ENCODE measurements at regions not wholly inside any gene's neighbourhood (a gene's known extent, or its start where the extent isn't known, plus 50 kb on each side); places are given as distances from the start of the nearest gene placed in this dataset.

DNA sequence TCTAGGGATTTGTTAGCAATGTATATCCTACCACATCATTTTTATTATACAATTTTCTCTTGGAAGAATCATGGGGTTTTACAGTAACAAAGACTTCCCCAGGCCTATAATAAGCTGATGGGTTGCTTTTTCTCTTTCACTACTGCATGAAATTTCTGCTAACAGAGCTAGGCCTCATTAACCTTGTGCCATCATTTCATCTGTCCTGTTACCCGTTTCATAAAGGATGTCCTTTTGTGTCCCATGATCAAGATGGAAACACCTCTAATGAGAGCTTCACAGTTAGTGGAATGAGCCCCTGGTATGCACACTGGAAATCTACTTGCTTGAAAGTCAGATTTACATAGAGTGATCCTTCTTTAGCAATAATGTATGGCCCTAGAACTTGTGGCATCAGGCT lies 138.7 kb downstream of the RXFP2 start:
- Histone ChIP-seq H3K27ac (ENCODE audit: low read length) (no peak overlapping the region), H3K4me1 (ENCODE audit: control insufficient read depth, insufficient read depth, low read length) (no peaks in the 10 kb centered on the region), H3K27me3 (ENCODE audit: control insufficient read depth, insufficient read depth, low read length) (no peaks in the 10 kb centered on the region), H3K36me3 (ENCODE audit: control insufficient read depth, insufficient read depth, low read length) (no peaks in the 10 kb centered on the region), H3K9me3 (replicated peaks; ENCODE audit: control insufficient read depth, low read depth, low read length) (no peaks in the 10 kb centered on the region), H3K4me3 (ENCODE audit: low read length) (no peak overlapping the region)
- no CpG with 5 or more reads among the region's 1 CpG for WGBS (ENCODE audit: insufficient coverage)
- no peak for DNase-seq

GRCh38 chr13:31878495-31878894 lies 139.2 kb downstream of the RXFP2 start:
- no peaks in the 10 kb centered on the region for H3K27me3 ChIP-seq (ENCODE audit: control insufficient read depth, insufficient read depth, low read length)
- no peaks in the 10 kb centered on the region for H3K4me1 ChIP-seq (ENCODE audit: control insufficient read depth, insufficient read depth, low read length)
- DNase-seq: no peak
- no CpG with 5 or more reads among the region's 1 CpG for WGBS (ENCODE audit: insufficient coverage)
- no peak overlapping the region for H3K4me3 ChIP-seq (ENCODE audit: low read length)
- H3K9me3 ChIP-seq (replicated peaks; ENCODE audit: control insufficient read depth, low read depth, low read length): no peaks in the 10 kb centered on the region
- no peaks in the 10 kb centered on the region for H3K36me3 ChIP-seq (ENCODE audit: control insufficient read depth, insufficient read depth, low read length)
- H3K27ac ChIP-seq (ENCODE audit: low read length): no peak overlapping the region

DNA sequence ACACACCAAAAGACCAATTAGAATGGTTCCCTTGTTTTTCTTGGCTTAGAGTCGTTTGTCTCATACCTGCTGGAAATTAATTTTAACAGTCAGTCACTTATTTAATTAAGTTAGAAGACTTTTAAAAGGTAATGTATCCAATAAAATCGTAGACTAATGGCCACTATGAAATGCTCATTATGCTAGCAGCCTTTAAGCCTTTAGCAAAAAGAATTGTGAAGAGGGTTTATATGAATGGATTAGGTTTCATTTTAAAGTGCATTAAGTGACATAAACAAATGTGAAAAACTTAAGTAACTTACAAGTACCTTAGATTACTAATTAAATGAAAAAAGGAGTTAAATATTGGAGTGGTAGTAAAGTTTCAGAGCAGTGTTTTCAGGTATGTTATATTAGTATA lies 139.6 kb downstream of the RXFP2 start:
- no peaks in the 10 kb centered on the region for H3K36me3 ChIP-seq (ENCODE audit: control insufficient read depth, insufficient read depth, low read length)
- WGBS (ENCODE audit: insufficient coverage): no CpG with 5 or more reads among the region's 2 CpGs
- no peaks in the 10 kb centered on the region for H3K4me1 ChIP-seq (ENCODE audit: control insufficient read depth, insufficient read depth, low read length)
- DNase-seq: no peak
- H3K27ac ChIP-seq (ENCODE audit: low read length): no peak overlapping the region
- H3K4me3 ChIP-seq (ENCODE audit: low read length): no peak overlapping the region
- H3K27me3 ChIP-seq (ENCODE audit: control insufficient read depth, insufficient read depth, low read length): no peaks in the 10 kb centered on the region
- H3K9me3 ChIP-seq (replicated peaks; ENCODE audit: control insufficient read depth, low read depth, low read length): no peaks in the 10 kb centered on the region

DNA sequence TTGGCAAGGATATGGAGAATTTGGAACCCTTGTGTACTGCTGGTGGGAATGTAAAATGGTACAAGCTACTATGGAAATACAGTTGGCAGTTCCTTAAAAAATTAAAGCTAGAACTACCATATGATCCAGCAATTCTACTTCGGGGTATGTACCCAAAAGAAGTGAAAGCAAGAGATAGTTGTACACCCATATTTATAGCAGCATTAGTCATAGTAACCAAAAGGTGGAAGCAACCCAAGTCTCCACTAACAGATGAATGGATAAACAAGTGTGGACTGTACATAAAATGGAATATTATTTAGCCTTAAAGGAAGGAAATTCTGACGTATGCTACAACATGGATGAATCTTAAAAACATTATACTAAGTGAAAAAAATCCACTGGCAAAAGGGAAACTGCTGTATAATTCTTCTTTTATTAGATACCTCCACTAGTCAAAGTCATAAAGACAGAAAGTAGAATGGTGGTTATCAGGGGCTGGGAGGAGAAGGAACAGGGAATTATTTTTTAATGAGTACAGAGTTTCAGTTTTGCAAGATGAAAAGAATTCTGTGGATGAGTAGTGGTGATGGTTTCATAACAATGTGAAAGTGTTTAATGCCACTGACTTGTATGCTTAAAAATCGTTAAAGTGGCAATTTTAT lies 141.6 kb downstream of the RXFP2 start:
- no peak for DNase-seq
- no peak overlapping the region for H3K4me3 ChIP-seq (ENCODE audit: low read length)
- no CpG with 5 or more reads among the region's 3 CpGs for WGBS (ENCODE audit: insufficient coverage)
- no peaks in the 10 kb centered on the region for H3K27me3 ChIP-seq (ENCODE audit: control insufficient read depth, insufficient read depth, low read length)
- H3K9me3 ChIP-seq (replicated peaks; ENCODE audit: control insufficient read depth, low read depth, low read length): no peaks in the 10 kb centered on the region
- no peaks in the 10 kb centered on the region for H3K36me3 ChIP-seq (ENCODE audit: control insufficient read depth, insufficient read depth, low read length)
- H3K27ac ChIP-seq (ENCODE audit: low read length): no peak overlapping the region
- H3K4me1 ChIP-seq (ENCODE audit: control insufficient read depth, insufficient read depth, low read length): peaks cover 3% of the 10 kb centered on the region

DNA sequence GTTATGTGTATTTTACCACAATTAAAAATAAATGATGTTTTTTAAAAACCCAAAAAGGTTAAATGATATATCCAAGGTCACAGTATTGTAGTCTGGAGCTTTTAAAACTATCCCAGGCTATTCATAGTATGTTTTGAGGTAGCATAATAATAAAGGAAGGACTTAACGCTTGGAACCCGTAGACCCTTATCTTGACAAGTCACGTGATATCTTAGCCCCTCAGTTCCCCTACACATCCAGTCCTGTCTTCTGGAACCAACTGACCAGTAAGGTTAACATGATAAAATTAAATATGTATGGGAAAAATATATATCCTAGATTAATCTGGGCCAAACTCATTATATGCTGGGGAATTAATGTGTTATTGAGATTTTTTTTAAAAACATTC lies 142.2 kb downstream of the RXFP2 start:
- no CpG with 5 or more reads among the region's 3 CpGs for WGBS (ENCODE audit: insufficient coverage)
- Histone ChIP-seq H3K4me3 (ENCODE audit: low read length) (no peak overlapping the region), H3K36me3 (ENCODE audit: control insufficient read depth, insufficient read depth, low read length) (no peaks in the 10 kb centered on the region), H3K27ac (ENCODE audit: low read length) (no peak overlapping the region), H3K9me3 (replicated peaks; ENCODE audit: control insufficient read depth, low read depth, low read length) (no peaks in the 10 kb centered on the region), H3K27me3 (ENCODE audit: control insufficient read depth, insufficient read depth, low read length) (no peaks in the 10 kb centered on the region), H3K4me1 (ENCODE audit: control insufficient read depth, insufficient read depth, low read length) (peaks cover 7% of the 10 kb centered on the region)
- no peak for DNase-seq

DNA sequence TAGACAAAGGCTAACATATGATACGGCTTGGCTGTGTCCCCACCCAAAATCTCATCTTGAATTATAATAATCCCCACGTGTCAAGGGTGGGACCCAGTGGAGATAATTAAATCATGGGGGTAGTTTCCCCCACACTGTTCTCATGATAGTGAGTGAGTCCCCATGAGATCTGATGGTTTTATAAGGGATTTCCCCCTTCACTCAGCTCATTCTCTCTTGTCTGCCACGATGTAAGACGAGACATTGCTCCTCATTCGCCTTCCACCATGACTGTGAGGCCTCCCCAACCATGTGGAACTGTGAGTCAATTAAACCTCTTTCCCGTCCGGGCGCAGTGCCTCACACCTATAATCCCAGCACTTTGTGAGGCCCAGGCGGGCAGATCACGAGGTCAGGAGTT lies 143.5 kb downstream of the RXFP2 start:
- peaks cover 14% of the 10 kb centered on the region for H3K4me1 ChIP-seq (ENCODE audit: control insufficient read depth, insufficient read depth, low read length)
- no peaks in the 10 kb centered on the region for H3K27me3 ChIP-seq (ENCODE audit: control insufficient read depth, insufficient read depth, low read length)
- no peak overlapping the region for H3K27ac ChIP-seq (ENCODE audit: low read length)
- no peaks in the 10 kb centered on the region for H3K36me3 ChIP-seq (ENCODE audit: control insufficient read depth, insufficient read depth, low read length)
- no peaks in the 10 kb centered on the region for H3K9me3 ChIP-seq (replicated peaks; ENCODE audit: control insufficient read depth, low read depth, low read length)
- DNase-seq: no peak
- WGBS (ENCODE audit: insufficient coverage): 93% methylated on average over 8 of the region's 10 CpGs
- H3K4me3 ChIP-seq (ENCODE audit: low read length): no peak overlapping the region

DNA sequence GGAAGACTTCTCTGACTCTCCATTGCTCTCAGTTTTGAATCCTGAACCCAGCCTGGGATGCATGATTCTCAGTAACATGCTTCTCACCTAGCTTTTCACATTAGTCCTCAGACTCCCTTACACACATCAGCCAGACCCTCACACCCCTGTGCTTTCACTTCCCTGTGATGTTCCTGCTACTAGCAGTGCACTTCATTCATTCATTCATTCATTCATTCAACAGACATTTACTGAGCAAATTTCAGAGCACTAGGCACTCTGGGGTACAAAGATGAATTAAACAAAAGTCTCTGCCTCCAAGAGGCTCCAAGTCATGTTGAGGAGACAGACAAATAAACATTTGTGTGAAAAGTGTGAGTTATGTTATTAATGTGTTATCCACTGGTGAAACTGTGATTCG lies 145.2 kb downstream of the RXFP2 start:
- WGBS (ENCODE audit: insufficient coverage): 100% methylated on average over 1 of the region's 1 CpG
- Histone ChIP-seq H3K9me3 (replicated peaks; ENCODE audit: control insufficient read depth, low read depth, low read length) (no peaks in the 10 kb centered on the region), H3K4me1 (ENCODE audit: control insufficient read depth, insufficient read depth, low read length) (peaks cover 14% of the 10 kb centered on the region), H3K4me3 (ENCODE audit: low read length) (no peak overlapping the region), H3K36me3 (ENCODE audit: control insufficient read depth, insufficient read depth, low read length) (no peaks in the 10 kb centered on the region), H3K27me3 (ENCODE audit: control insufficient read depth, insufficient read depth, low read length) (no peaks in the 10 kb centered on the region), H3K27ac (ENCODE audit: low read length) (no peak overlapping the region)
- DNase-seq: no peak

DNA sequence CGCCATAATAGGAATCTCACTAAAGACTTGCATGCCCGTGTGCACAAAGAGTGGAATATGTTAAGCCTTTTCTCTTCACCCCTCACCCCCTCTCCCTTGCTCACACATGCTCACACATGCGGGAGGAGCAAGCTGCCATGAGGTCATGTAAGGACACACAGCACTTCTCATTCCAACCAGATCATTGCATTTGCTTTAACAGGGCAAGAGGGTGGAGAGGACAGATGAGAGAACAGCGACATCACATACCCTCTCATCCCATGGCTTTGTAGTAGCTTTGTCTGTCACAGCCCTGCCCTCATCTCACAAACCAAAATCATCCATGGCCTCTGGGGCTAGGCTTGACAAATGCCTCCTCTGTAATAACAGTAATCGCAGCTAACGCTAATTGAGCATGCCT lies 145.6 kb upstream of the FRY start:
- no peak overlapping the region for H3K27ac ChIP-seq (ENCODE audit: low read length)
- DNase-seq: peak; percentile 38
- H3K27me3 ChIP-seq (ENCODE audit: control insufficient read depth, insufficient read depth, low read length): no peaks in the 10 kb centered on the region
- WGBS (ENCODE audit: insufficient coverage): 89% methylated on average over 3 of the region's 6 CpGs
- peaks cover 16% of the 10 kb centered on the region for H3K4me1 ChIP-seq (ENCODE audit: control insufficient read depth, insufficient read depth, low read length)
- H3K4me3 ChIP-seq (ENCODE audit: low read length): no peak overlapping the region
- no peaks in the 10 kb centered on the region for H3K36me3 ChIP-seq (ENCODE audit: control insufficient read depth, insufficient read depth, low read length)
- H3K9me3 ChIP-seq (replicated peaks; ENCODE audit: control insufficient read depth, low read depth, low read length): no peaks in the 10 kb centered on the region

- Histone ChIP-seq H3K4me3 (ENCODE audit: low read length) (no peak overlapping the region), H3K27me3 (ENCODE audit: control insufficient read depth, insufficient read depth, low read length) (no peaks in the 10 kb centered on the region), H3K27ac (ENCODE audit: low read length) (no peak overlapping the region), H3K9me3 (replicated peaks; ENCODE audit: control insufficient read depth, low read depth, low read length) (no peaks in the 10 kb centered on the region), H3K4me1 (ENCODE audit: control insufficient read depth, insufficient read depth, low read length) (peaks cover 17% of the 10 kb centered on the region), H3K36me3 (ENCODE audit: control insufficient read depth, insufficient read depth, low read length) (no peaks in the 10 kb centered on the region)
- DNase-seq: peak; percentile 39
- WGBS (ENCODE audit: insufficient coverage): no CpG with 5 or more reads among the region's 2 CpGs
Observed at GRCh38 chr13:31887286-31887685, 144.3 kb upstream of the FRY start.

DNA sequence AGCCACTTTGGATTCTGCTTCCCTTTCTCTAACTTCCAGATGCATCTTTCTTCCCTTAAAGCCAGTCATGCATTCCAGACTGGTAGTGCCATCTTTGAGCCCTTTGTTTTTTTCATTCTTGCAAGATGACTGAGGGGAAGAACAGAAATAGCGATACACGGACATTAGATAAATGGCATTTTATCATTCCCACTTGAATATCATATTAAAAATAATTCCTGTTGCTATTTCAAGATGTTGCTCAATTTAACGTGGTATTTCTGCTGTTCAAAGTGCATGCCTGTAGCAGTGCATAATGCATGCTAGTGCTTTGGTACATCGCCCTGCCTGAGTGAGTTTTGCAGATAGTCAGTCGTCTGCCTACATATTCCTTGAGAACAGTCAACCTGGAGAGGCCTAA lies 140.6 kb upstream of the FRY start:
- no peaks in the 10 kb centered on the region for H3K9me3 ChIP-seq (replicated peaks; ENCODE audit: control insufficient read depth, low read depth, low read length)

GRCh38 chr13:31891472-31891871 lies 140.1 kb upstream of the FRY start:
- DNase-seq: peak; percentile 23
- H3K4me3 ChIP-seq (ENCODE audit: low read length): no peak overlapping the region
- H3K27ac ChIP-seq (ENCODE audit: low read length): no peak overlapping the region
- no CpG with 5 or more reads among the region's 2 CpGs for WGBS (ENCODE audit: insufficient coverage)
- no peaks in the 10 kb centered on the region for H3K36me3 ChIP-seq (ENCODE audit: control insufficient read depth, insufficient read depth, low read length)
- H3K4me1 ChIP-seq (ENCODE audit: control insufficient read depth, insufficient read depth, low read length): peaks cover 13% of the 10 kb centered on the region
- H3K9me3 ChIP-seq (replicated peaks; ENCODE audit: control insufficient read depth, low read depth, low read length): no peaks in the 10 kb centered on the region
- no peaks in the 10 kb centered on the region for H3K27me3 ChIP-seq (ENCODE audit: control insufficient read depth, insufficient read depth, low read length)

More for the DNA sequence above, 140.6 kb upstream of the FRY start:
- Histone ChIP-seq H3K27ac (ENCODE audit: low read length) (no peak overlapping the region), H3K27me3 (ENCODE audit: control insufficient read depth, insufficient read depth, low read length) (no peaks in the 10 kb centered on the region), H3K4me1 (ENCODE audit: control insufficient read depth, insufficient read depth, low read length) (peaks cover 15% of the 10 kb centered on the region), H3K4me3 (ENCODE audit: low read length) (no peak overlapping the region), H3K36me3 (ENCODE audit: control insufficient read depth, insufficient read depth, low read length) (no peaks in the 10 kb centered on the region)
- 50% methylated on average over 2 of the region's 5 CpGs for WGBS (ENCODE audit: insufficient coverage)
- no peak for DNase-seq
